SK-N-MC (cell line): ENCODE measurements at regions not wholly inside any gene's neighbourhood (a gene's known extent, or its start where the extent isn't known, plus 50 kb on each side); places are given as distances from the start of the nearest gene placed in this dataset.

Experiments
- EZH2 ChIP-seq: fragments of 200-600 bp; sonication (generic); IDR thresholded peaks from one replicate; pipeline ENCODE4 v1.6.1; 2017; ENCODE audit warnings: antibody characterized with exemption
- POLR2AphosphoS5 ChIP-seq: IDR thresholded peaks from 2 replicates; pipeline ENCODE4 v1.6.1; 2012; ENCODE audit warnings: mild to moderate bottlenecking, low read depth, low read length, borderline replicate concordance

DNA sequence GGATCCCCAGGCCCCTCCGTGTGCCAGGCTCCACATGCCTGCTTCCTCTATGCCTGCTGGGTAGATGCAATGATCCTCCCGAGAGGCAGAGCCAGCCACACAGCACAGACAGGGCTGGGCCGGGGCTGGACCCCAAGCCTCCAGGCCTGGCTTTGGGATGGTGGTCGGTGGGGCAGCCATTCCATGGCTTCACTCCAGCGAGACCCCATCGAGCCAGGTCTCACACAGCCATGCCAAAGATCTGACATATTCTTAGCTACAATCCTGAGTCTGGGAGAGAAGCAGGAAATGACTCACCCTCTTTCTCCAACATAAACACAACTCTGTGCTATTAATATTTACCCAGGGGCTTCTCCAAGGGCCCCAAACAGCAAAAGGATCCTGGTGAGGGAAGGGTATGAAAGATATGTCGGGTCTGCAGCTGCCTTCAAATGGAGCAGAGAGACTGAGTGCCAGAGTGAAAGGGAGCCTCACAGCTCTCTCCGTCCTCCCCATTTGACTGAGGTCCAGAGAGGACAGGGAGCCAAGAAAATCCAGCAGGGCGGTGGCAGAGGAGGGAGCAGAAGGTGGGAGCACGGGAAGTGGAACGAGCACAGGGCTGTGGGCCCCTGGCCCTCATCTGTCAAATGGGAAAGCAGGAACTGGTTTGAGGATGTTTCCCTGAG lies 639.5 kb downstream of the MATN1 start:
- no peak for TF ChIP-seq EZH2
- TF ChIP-seq POLR2AphosphoS5, result no peak
